Pulmonary artery endothelial cell (primary cell): ENCODE measurements at regions not wholly inside any gene's neighbourhood (a gene's known extent, or its start where the extent isn't known, plus 50 kb on each side); places are given as distances from the start of the nearest gene placed in this dataset.
A peak's percentile ranks its signal among the peaks of the same experiment; 100 is the strongest.

Source experiments
- DNase-seq: peaks from one replicate; pipeline ENCODE4 v3.0.0-alpha.2; 2011; ENCODE audit warnings: low read depth, low spot score

- no peak for DNase-seq
Observed at GRCh38 chr6:17047889-17048288, 54.0 kb upstream of the STMND1 start.

- no peak for DNase-seq
Observed at GRCh38 chr6:17045581-17046322, 56.1 kb upstream of the STMND1 start.

- no peak for DNase-seq
Observed at GRCh38 chr6:17043148-17043522, 58.7 kb upstream of the STMND1 start.

- peak; percentile 67 for DNase-seq
Observed at GRCh38 chr6:17042422-17043147, 59.3 kb upstream of the STMND1 start.

DNA sequence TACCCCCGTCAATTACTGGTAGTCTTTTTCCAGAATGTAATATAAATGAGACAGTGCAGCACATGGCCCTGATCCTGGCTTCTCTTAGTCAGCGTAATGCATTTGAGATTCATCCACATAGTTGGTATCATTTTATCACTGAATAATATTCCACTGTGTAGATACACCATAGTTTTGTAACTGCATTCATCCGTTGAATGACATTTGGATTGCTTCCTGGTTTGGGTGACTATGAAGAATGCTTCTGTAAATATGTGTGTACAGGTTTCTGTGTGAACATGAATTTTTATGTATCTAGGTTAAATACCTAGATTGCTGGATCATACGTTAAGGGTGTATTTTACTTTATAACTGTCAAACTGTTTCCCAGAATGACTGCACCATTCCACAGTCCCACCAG lies 62.6 kb upstream of the STMND1 start:
- DNase-seq, result no peak

DNA sequence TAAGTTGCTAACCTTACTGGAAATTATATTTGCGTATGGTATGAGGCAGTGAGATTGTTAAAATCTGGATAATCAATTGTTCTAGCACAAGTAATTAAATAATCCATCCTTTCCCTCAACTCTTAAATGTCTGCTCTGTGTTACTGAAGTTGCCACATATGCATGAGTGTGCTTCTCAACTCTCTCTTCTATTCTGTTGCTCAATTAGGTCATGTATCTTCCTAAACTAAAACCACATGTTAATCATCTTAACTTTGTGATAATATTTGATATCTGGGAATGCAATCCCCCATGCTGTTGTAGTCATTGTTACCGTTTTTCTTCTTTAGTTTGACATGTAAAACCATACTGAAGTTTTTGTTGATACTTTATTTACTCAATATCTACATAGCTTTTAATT lies 63.5 kb upstream of the STMND1 start:
- DNase-seq, result no peak

- no peak for DNase-seq
Observed at GRCh38 chr6:17036065-17036393, 65.8 kb upstream of the STMND1 start.

DNA sequence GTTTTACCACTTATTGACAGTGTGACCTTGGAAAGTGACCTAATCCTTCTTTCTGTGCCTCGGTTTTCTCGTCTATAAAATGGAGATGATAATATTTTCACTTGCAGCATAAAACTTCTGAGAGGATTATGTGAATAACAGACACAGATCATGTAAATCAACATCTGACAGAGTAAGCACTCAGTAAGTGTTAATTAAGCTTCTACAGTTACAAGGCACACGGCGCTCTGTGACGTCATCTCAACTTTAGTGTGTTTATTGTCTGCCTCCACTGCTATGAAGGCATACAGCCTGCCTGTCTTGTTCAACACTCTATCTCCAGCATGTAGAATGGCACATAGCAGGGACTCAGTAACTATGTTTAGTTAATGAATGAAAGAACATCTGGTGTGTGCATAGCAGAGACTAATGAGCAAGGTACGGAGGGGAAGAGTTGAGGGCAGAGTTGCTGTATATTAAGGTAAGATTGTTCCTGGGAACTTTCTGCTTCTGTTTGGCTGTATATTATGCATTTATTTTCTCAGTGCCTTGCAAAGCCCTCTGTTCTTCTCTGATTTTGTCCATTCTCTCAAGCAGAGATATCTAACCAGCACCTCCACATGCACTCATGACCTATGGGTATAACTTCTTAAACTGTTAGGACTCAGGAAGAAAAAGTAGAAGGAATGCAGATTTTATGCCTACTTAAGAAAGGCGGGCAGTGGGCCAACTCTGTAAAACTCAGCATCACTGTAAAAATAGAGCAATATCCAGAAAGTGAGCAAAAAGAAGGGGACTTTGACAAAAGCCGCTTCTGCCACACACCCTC lies 66.4 kb upstream of the STMND1 start:
- DNase-seq, result no peak

DNA sequence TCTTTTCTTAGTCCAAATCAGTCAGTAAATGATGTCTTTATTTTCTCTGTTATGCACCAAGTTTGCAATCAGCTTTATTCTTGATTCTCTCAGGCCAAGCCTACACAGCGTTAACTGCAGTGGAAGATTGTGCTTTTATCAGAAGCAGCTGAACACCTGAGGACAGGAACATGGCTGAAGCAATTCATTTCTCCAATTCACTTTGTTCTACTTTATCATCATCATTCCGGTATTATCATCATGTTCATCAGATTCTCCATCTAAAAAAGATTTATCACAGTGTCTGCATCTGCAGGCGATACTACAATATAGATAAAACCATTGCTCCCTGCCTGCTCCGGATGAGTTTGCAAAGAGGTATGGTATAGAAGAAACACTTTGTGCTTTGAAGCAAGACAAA lies 68.1 kb upstream of the STMND1 start:
- DNase-seq, result no peak

- peak; percentile 81 for DNase-seq
Observed at GRCh38 chr6:17032988-17033634, 68.7 kb upstream of the STMND1 start.

GRCh38 chr6:17032590-17032987 lies 69.3 kb upstream of the STMND1 start:
- peak; percentile 22 for DNase-seq

DNA sequence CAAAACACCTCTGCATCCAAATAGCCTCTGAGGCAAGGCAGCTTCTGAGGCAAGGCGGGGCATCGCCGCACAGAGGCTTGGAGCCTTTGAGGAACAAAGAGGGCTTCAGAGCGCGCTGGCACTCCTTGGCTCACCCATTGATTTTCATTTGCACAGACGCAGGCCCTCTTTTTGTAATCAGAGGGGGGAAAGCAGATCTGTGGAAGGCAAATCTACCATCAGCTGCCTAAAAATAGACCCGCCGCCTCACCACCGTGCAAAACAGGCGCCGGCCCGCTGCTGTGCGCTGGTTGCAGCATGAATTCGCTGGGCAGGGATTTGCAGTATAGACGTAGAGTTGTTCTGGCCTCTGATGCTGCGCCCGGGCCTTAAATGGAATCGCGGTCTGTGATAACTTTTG lies 69.9 kb upstream of the STMND1 start:
- DNase-seq, result no peak

DNA sequence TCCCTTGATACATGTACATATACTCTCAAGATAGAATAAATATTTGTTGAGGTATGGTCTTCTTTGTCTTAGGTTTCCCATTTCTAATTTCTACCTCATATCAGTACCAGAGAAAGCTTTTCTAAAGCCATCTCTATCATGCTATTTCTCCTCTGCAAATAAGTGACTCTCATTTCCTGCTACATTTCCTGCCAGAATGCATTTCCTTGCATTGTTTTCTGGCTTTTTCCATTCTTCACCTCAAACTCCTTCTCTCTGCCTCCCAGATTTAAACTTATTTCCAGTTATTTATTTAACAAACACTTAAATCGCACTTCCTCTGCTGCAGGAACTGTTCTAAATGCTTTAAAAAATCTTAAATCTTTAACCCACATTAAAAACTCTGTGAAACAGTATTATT lies 74.4 kb upstream of the STMND1 start:
- peak; percentile 41 for DNase-seq

- DNase-seq, result no peak
Observed at GRCh38 chr6:17022604-17023003, 79.2 kb upstream of the STMND1 start.

DNA sequence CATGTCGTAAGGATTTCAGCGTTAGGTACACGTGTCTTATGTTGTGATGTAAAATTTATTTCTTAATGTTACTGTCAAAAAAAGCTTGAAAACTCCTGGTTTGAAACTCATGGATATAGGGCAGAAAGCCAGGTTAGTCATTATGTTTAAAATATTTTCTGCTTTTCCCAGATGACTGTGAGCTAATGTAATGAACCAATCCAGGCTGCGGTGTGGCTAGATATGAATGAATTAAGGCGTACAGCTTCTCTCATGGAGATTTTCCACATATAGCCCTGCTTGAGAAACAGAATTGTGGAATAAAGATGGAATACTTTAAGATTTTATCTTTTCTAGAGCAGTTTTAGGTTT lies 80.3 kb upstream of the STMND1 start:
- DNase-seq, result no peak

DNA sequence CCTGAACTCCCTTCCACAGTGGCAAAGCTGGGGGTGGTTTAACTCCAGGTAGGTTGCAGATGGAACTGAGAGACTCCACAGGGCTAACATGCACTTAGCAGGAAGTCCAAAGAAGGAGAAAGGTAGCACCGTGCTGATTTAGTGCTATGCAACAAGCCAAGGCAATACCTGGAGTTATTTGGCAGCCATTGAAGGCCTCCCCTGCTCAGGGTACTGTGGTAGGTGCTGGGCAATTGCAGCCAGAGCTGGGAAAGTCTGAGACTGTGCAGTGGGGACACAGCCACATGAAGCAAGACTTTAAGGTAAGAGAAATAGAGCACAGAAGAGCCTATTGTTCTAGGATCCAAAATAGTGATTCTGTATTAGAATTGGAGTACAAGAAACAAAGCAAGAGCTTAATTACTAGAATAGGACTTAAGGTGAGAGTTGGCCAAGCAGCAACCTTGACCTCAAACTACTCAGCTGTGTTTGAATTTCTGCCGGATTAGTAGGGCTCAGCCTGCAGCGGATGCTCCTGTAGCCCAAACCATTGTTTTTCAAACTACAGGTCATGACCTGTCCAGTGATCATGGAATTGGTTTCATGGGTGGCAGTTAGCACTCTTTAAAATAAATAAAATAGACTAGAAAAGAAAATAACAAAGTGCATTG lies 80.8 kb upstream of the STMND1 start:
- no peak for DNase-seq

GRCh38 chr6:17018425-17018824 lies 83.4 kb upstream of the STMND1 start:
- DNase-seq, result no peak

DNA sequence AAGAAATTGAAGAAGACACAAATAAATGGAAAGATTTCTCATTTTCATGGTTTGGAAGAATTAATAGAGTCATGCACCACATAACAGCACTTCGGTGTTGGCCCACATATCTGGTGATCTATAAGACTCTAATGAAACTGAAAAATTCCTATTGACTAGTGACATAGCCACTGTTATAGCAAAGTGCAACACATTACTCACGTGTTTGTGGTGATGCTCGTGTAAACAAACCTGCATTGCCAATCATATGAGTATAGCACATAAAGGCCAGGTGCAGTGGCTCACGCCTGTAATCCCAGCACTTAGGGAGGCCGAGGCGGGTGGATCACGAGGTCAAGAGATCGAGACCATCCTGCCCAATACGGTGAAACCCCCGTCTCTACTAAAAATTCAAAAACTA lies 84.4 kb upstream of the STMND1 start:
- DNase-seq, result no peak

DNA sequence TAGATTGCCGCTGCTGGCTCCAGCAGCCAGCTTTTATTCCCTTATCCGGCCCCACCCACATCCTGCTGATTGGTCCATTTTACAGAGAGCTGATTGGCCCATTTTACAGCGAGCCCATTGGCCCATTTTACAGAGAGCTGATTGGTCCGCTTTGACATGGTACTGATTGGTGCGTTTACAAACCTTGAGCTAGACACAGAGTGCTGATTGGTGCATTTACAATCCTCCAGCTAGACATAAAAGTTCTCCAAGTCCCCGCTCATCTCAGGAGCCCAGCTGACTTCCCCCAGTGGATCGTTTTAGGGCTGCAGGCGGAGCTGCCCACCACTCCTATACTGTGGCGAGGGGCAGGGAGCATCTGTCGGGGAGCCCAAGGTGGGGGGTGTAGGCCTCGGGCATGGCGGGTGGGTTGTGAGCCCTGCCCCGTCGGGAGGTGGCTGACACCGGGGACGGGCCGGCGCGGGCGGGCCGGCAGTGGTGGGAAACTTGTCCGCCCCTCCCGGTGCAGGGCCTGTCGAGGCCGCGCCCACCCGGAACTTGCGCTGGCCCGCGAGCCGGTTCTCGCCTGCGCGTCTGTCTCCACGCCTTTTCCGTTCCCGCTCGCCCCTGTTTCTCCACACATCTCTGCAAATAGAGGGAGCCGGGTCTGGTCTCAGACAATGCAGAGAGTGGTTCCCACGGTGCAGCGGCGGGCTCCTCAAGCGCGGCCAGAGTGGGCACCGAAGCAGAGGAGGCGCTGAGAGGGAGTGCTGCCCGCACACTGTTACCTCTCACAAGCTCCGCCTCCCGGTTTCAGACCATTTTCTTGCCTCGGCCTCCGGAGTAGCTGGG lies 86.1 kb upstream of the STMND1 start:
- no peak for DNase-seq

DNA sequence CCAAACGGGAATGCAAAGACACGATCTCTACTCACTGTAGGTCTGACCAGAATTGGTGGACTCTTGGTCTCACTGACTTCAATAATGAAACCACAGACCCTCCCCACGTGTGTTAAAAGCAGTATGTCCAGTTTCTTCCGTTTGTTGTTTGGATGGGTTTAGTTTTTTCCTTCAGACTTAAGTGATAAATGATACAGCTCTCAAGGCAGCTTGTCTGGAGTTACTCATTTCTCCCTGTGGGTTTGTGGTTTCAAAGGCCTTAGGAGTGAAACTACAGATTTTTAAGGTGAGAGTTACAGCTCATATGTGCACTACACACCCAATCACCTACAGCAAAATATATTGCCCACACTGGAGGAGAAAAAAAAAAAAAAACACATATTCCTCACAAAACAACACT lies 86.7 kb upstream of the STMND1 start:
- no peak for DNase-seq

- peak; percentile 15 for DNase-seq
Observed at GRCh38 chr6:17013701-17014100, 88.1 kb upstream of the STMND1 start.
